HL-60 (cell line): ENCODE measurements at regions not wholly inside any gene's neighbourhood (a gene's known extent, or its start where the extent isn't known, plus 50 kb on each side); places are given as distances from the start of the nearest gene placed in this dataset.

Source experiments
- CTCF ChIP-seq: IDR thresholded peaks from one replicate; pipeline ENCODE4 v1.5.1; 2011; ENCODE audit warnings: low read length, control low read depth, inconsistent platforms; ENCODE audit not compliant: insufficient read depth
- POLR2AphosphoS5 ChIP-seq: IDR thresholded peaks from 2 replicates; pipeline ENCODE4 v1.6.1; 2012; ENCODE audit warnings: low read depth
- REST ChIP-seq: IDR thresholded peaks from 2 replicates; pipeline ENCODE4 v1.6.1; 2012; ENCODE audit warnings: low read depth; ENCODE audit not compliant: insufficient replicate concordance
- SPI1 ChIP-seq: IDR thresholded peaks from 2 replicates; pipeline ENCODE4 v1.6.1; 2012; ENCODE audit warnings: low read depth, mild to moderate bottlenecking, borderline replicate concordance

GRCh38 chr2:67585400-67585799, 188.3 kb downstream of the ETAA1 start:
- no peak for TF ChIP-seq CTCF
- no peak for TF ChIP-seq POLR2AphosphoS5
- no peak for TF ChIP-seq SPI1
- TF ChIP-seq REST = no peak
